SU-DHL-6 (cell line): ENCODE measurements at regions not wholly inside any gene's neighbourhood (a gene's known extent, or its start where the extent isn't known, plus 50 kb on each side); places are given as distances from the start of the nearest gene placed in this dataset.

Experiments used
- H2AFZ ChIP-seq: fragments of 200-600 bp; sonication (generic); 2 replicates; pipeline ENCODE4 v1.6.1; 2014; ENCODE audit warnings: low read depth, mild to moderate bottlenecking, moderate library complexity, mixed read lengths, antibody characterized with exemption, low read length; ENCODE audit not compliant: severe bottlenecking
- H3F3A ChIP-seq: fragments of 200-600 bp; shearing (Covaris generic); 2 replicates; pipeline ENCODE4 v1.6.0; 2016; ENCODE audit warnings: antibody characterized with exemption, mild to moderate bottlenecking; ENCODE audit not compliant: insufficient read depth
- H3K27ac ChIP-seq: fragments of 200-600 bp; sonication (generic); 2 replicates; pipeline ENCODE4 v1.5.1; 2016; ENCODE audit warnings: low read depth, mild to moderate bottlenecking, low read length, moderate library complexity, mixed read lengths
- H3K27me3 ChIP-seq: fragments of 200-600 bp; sonication (generic), shearing (Covaris generic); 2 replicates; pipeline ENCODE4 v1.6.0; 2014; ENCODE audit warnings: mild to moderate bottlenecking, low read length
- H3K36me3 ChIP-seq: fragments of 200-600 bp; sonication (generic); 2 replicates; pipeline ENCODE4 v1.6.1; 2014; ENCODE audit warnings: mild to moderate bottlenecking, low read length, mixed read lengths
- H3K4me2 ChIP-seq: fragments of 300-600, 200-600 bp; shearing (Covaris generic), sonication (generic); 2 replicates; pipeline ENCODE4 v1.6.0; 2014; ENCODE audit warnings: low read length, low read depth, mild to moderate bottlenecking; ENCODE audit not compliant: poor library complexity, severe bottlenecking
- H3K4me3 ChIP-seq: fragments of 200-600 bp; sonication (generic); 2 replicates; pipeline ENCODE4 v1.5.1; 2014; ENCODE audit warnings: antibody characterized with exemption, low read length, mild to moderate bottlenecking, mixed read lengths; ENCODE audit not compliant: insufficient read depth, poor library complexity, severe bottlenecking
- H3K79me2 ChIP-seq: fragments of 200-600 bp; sonication (generic); 2 replicates; pipeline ENCODE4 v1.6.1; 2014; ENCODE audit warnings: mild to moderate bottlenecking, low read length, moderate library complexity; ENCODE audit not compliant: insufficient read depth
- H3K9ac ChIP-seq: fragments of 200-600 bp; sonication (generic); 2 replicates; pipeline ENCODE4 v1.7.0; 2014; ENCODE audit warnings: mild to moderate bottlenecking, low read length
- H3K9me2 ChIP-seq: fragments of 200-600 bp; sonication (generic); replicated peaks from 2 replicates; pipeline ENCODE4 v1.6.1; 2014; ENCODE audit warnings: low read length; ENCODE audit not compliant: insufficient read depth
- H3K9me3 ChIP-seq: fragments of 200-600 bp; sonication (generic); 2 replicates; pipeline ENCODE4 v1.6.1; 2014; ENCODE audit warnings: low read length, mixed read lengths; ENCODE audit not compliant: insufficient read depth
- H4K20me1 ChIP-seq: fragments of 200-600 bp; sonication (generic); 2 replicates; pipeline ENCODE4 v1.6.1; 2014; ENCODE audit warnings: low read depth, mild to moderate bottlenecking, antibody characterized with exemption, low read length, moderate library complexity, mixed read lengths
- EZH2phosphoT487 ChIP-seq: fragments of 200-600 bp; sonication (generic), shearing (Covaris generic); conservative IDR thresholded peaks from 2 replicates; pipeline ENCODE4 v1.6.1; 2018; ENCODE audit warnings: mild to moderate bottlenecking, antibody characterized with exemption, low read length, moderate library complexity, mixed read lengths
- TF ChIP-seq, protein P1 (sequence below): fragments of 200-600 bp; sonication (generic); IDR thresholded peaks from one replicate; pipeline ENCODE4 v1.5.1; 2017; ENCODE audit warnings: antibody characterized with exemption, mild to moderate bottlenecking, low read length, moderate library complexity; ENCODE audit not compliant: insufficient read depth, poor library complexity, severe bottlenecking

DNA sequence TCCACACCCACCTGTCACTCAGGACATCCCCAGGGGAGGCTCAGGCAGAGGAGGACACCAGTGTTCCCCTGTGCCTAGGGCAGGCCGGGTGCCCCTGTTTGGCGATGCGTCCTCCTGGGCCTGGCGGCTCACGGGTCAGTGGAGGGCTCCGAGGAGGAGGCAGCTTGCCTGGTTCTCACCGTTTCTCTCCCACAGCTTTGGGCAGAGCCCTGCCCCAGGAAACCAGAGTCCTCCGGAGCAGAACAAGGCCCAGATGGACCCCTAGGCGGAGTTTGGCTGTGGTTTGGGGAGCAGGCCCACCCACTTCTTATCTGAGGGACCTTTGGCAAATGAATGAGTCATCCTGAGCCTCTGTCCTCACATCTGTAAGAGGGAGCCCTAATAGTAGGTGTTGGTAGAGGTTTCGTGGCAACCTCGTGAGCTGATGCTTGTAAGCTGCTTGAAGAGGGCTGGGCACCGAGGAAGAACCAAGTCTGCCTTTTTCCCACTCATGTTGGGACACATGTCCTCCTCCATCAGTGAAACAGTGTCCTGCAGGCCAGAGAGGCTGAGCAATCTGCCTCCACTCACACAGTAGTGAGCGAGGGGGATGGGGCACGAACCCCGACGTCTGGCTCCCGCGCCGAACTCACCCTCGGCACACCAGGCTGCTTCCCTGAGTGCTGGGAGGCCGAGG lies 247.0 kb upstream of the CIBAR2 start:
- no peak overlapping the region for H3K9ac ChIP-seq

DNA sequence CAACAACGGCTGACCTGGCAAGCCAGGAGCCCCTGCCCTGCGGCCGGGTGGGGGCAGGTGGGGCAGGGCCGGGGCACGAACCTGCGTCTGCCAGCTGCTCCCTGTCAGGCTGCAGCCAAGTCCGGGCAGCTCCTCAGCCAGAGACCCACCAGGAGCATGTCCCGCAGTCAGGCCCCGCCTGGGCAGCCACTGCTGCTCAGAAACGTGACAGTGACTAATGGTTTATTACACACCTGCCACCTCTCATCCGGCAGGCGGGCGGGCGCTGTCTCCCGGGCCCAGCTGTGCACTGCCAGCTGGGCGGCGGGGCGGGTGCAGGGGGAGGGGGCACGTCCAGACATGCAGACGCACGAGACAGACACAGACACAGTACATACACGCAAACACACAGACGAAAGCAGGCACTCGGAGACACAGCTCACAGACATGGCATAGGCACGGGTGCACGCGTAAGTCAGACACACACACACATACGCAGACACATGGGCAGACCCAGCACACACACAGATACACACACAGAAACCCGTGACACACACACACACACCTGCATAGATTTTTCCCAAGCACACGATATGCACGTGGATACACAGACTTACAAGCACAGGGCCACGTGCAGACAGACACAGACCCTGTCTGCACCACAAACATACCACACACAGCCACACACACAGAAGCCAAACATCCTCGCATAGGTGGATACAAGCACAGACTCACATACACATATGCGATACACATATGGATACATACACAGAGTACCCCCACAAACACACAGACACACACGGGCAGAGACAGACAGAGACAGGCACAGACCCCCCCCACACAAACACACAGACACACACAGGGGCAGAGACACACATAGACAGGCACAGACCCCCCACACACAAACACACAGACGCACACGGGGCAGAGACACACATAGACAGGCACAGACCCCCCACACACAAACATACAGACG lies 248.3 kb upstream of the CIBAR2 start:
- no peak overlapping the region for H2AFZ ChIP-seq
- no peaks in the 10 kb centered on the region for H3F3A ChIP-seq
- H3K36me3 ChIP-seq, result no peaks in the 10 kb centered on the region
- no peaks in the 10 kb centered on the region for H4K20me1 ChIP-seq
- no peak overlapping the region; the same call in 1 of the 2 replicates for H3K27ac ChIP-seq
- no peaks in the 10 kb centered on the region for H3K27me3 ChIP-seq
- no peak overlapping the region for H3K9ac ChIP-seq
- no peak overlapping the region for H3K4me3 ChIP-seq
- no peaks in the 10 kb centered on the region for H3K9me2 ChIP-seq
- TF ChIP-seq EZH2phosphoT487, result no peak
- TF ChIP-seq, protein P1, sequence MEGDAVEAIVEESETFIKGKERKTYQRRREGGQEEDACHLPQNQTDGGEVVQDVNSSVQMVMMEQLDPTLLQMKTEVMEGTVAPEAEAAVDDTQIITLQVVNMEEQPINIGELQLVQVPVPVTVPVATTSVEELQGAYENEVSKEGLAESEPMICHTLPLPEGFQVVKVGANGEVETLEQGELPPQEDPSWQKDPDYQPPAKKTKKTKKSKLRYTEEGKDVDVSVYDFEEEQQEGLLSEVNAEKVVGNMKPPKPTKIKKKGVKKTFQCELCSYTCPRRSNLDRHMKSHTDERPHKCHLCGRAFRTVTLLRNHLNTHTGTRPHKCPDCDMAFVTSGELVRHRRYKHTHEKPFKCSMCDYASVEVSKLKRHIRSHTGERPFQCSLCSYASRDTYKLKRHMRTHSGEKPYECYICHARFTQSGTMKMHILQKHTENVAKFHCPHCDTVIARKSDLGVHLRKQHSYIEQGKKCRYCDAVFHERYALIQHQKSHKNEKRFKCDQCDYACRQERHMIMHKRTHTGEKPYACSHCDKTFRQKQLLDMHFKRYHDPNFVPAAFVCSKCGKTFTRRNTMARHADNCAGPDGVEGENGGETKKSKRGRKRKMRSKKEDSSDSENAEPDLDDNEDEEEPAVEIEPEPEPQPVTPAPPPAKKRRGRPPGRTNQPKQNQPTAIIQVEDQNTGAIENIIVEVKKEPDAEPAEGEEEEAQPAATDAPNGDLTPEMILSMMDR, result no peak
- H3K9me3 ChIP-seq, result no peaks in the 10 kb centered on the region
- no peak overlapping the region for H3K4me2 ChIP-seq
- H3K79me2 ChIP-seq, result no peaks in the 10 kb centered on the region

More for the DNA sequence above, 247.0 kb upstream of the CIBAR2 start:
- no peak overlapping the region for H3K4me3 ChIP-seq
- H3K27ac ChIP-seq, result no peak overlapping the region
- no peaks in the 10 kb centered on the region for H3K36me3 ChIP-seq
- H4K20me1 ChIP-seq, result no peaks in the 10 kb centered on the region
- H3K27me3 ChIP-seq, result no peaks in the 10 kb centered on the region
- H3F3A ChIP-seq, result no peaks in the 10 kb centered on the region
- H3K4me2 ChIP-seq, result no peak overlapping the region
- no peaks in the 10 kb centered on the region for H3K9me3 ChIP-seq
- H3K79me2 ChIP-seq, result no peaks in the 10 kb centered on the region
- H3K9me2 ChIP-seq, result no peaks in the 10 kb centered on the region
- TF ChIP-seq, protein P1, result no peak
- TF ChIP-seq EZH2phosphoT487, result no peak
- no peak overlapping the region for H2AFZ ChIP-seq

DNA sequence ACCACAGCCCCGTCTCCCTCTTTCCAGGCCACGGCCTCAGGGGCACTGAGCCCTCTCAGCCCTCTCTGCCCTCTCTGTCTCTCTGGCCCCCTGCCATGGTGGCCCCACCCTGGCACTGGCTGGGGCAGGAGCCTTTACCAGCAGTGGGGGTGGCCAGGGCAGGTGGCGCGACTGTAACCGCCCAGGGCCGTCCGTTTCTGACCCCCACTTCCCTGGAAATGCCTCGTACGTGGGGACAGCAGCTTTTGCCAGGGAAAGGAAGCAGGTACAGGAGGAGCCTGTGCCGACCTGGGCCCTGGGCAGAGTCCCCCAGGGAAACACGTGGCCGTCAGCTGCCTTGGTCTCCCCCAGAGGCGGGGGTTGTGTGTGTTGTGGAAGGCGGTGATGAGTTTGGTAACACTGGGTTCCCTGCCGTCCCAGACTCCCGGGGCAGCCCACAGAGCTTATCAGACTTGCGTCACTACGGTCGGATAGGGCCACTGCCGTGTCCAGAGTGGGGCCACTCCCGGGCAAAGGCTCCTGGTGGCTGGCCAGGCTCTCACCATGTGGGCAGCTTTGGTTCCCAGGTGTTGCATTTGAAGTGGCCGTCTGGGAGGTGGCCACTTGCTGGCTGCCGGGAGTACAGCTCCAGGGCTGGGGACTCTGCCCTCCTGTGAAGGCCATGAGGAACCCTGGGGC lies 249.3 kb upstream of the CIBAR2 start:
- H3K4me3 ChIP-seq, result no peak overlapping the region
- H3K9ac ChIP-seq, result no peak overlapping the region
- no peak overlapping the region for H2AFZ ChIP-seq
- no peak overlapping the region for H3K27ac ChIP-seq
- H3K4me2 ChIP-seq, result no peak overlapping the region
- H3K27me3 ChIP-seq, result no peaks in the 10 kb centered on the region
- H3K9me2 ChIP-seq, result no peaks in the 10 kb centered on the region
- H4K20me1 ChIP-seq, result no peaks in the 10 kb centered on the region
- no peaks in the 10 kb centered on the region for H3K9me3 ChIP-seq
- no peak for TF ChIP-seq EZH2phosphoT487
- TF ChIP-seq, protein P1, result no peak
- H3K79me2 ChIP-seq, result no peaks in the 10 kb centered on the region
- H3K36me3 ChIP-seq, result no peaks in the 10 kb centered on the region
- H3F3A ChIP-seq, result no peaks in the 10 kb centered on the region
